HL-60 (cell line): ENCODE measurements at regions not wholly inside any gene's neighbourhood (a gene's known extent, or its start where the extent isn't known, plus 50 kb on each side); places are given as distances from the start of the nearest gene placed in this dataset.
"Not testable (repeated sequence)": the region's sequence is repeated elsewhere in the genome, so short reads cannot be mapped to it uniquely, and the experiment has no call there.

ENCODE experiments used
- DNase-seq, 2 experiments: peaks; one replicate each; pipeline ENCODE4 v3.0.0-alpha.2; 2010 to 2020; ENCODE audit warnings: low read depth in 1 of 2, low spot score in 1 of 2
- H3K27ac ChIP-seq: fragments of 250-450 bp; sonication (Bioruptor Pico); replicated peaks from 2 replicates; pipeline ENCODE4 v1.5.1; 2020; ENCODE audit warnings: mild to moderate bottlenecking, moderate library complexity
- H3K27me3 ChIP-seq: fragments of 250-450 bp; sonication (Bioruptor Pico); 2 replicates; pipeline ENCODE4 v1.5.1; 2021; ENCODE audit warnings: mild to moderate bottlenecking, moderate library complexity; ENCODE audit not compliant: insufficient read depth, poor library complexity, severe bottlenecking
- H3K4me3 ChIP-seq: replicated peaks from 2 replicates; pipeline ENCODE4 v1.5.1; 2011; ENCODE audit warnings: mild to moderate bottlenecking, control low read depth, low read length; ENCODE audit not compliant: insufficient read depth
- GABPA ChIP-seq: IDR thresholded peaks from 2 replicates; pipeline ENCODE4 v1.6.1; 2012; ENCODE audit warnings: low read depth
- POLR2AphosphoS5 ChIP-seq: IDR thresholded peaks from 2 replicates; pipeline ENCODE4 v1.6.1; 2012; ENCODE audit warnings: low read depth
- SPI1 ChIP-seq: IDR thresholded peaks from 2 replicates; pipeline ENCODE4 v1.6.1; 2012; ENCODE audit warnings: low read depth, mild to moderate bottlenecking, borderline replicate concordance
- TF ChIP-seq, protein P1 (sequence below): IDR thresholded peaks from one replicate; pipeline ENCODE4 v1.5.1; 2011; ENCODE audit warnings: low read length, control low read depth, inconsistent platforms; ENCODE audit not compliant: insufficient read depth
- TF ChIP-seq, protein P2 (sequence below): IDR thresholded peaks from 2 replicates; pipeline ENCODE4 v1.6.1; 2012; ENCODE audit warnings: low read depth; ENCODE audit not compliant: insufficient replicate concordance

DNA sequence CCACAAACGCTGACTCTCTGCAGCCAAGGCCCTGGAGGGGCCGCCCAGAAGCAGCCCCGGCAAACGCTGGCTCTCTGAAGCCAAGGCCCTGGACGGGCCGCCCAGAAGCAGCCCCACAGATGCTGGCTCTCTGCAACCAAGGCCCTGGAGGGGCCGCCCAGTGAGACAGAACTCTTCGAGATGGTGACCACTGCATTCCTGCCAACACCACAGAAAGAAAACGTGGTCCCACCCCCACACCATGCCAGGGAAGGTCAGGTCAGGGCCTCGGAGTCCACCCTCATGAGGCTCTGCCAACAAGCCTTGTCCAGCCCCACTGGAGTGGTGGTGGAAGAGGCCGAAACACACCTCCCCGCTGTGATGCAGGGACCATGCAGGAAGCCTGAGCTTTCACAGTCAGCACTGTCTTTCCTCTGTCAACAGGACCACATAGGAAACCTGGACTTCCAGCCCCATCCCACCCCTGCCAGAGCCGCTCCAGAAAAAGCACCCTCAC is 97.5 kb downstream of the DLL1 start:
- Histone ChIP-seq H3K27me3 (no peaks in the 10 kb centered on the region), H3K4me3 (no peak overlapping the region), H3K27ac (no peak overlapping the region)
- no peak for TF ChIP-seq POLR2AphosphoS5
- no peak for DNase-seq

DNA sequence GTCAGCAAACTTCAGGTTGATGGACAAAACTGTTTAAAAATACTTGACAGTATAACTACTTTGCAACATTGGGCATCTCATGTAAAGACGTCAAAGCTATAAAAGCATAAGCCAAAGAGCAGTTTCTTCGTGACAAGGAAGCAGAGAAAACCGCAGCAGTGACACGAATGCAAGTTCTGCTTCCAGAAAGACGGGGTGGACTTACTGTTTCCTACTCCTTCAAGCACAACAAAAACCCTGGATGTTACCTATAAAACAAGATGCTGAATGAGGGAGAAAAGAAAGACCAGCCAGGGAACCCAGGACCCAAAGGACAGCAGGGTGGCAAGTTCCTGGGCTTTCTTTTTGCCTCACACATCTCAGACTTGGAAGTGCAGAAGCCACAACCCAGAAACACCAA is 98.0 kb downstream of the DLL1 start:
- TF ChIP-seq SPI1 (no peak), GABPA (no peak), POLR2AphosphoS5 (no peak)
- TF ChIP-seq, protein P1, sequence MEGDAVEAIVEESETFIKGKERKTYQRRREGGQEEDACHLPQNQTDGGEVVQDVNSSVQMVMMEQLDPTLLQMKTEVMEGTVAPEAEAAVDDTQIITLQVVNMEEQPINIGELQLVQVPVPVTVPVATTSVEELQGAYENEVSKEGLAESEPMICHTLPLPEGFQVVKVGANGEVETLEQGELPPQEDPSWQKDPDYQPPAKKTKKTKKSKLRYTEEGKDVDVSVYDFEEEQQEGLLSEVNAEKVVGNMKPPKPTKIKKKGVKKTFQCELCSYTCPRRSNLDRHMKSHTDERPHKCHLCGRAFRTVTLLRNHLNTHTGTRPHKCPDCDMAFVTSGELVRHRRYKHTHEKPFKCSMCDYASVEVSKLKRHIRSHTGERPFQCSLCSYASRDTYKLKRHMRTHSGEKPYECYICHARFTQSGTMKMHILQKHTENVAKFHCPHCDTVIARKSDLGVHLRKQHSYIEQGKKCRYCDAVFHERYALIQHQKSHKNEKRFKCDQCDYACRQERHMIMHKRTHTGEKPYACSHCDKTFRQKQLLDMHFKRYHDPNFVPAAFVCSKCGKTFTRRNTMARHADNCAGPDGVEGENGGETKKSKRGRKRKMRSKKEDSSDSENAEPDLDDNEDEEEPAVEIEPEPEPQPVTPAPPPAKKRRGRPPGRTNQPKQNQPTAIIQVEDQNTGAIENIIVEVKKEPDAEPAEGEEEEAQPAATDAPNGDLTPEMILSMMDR, result no peak
- TF ChIP-seq, protein P2, sequence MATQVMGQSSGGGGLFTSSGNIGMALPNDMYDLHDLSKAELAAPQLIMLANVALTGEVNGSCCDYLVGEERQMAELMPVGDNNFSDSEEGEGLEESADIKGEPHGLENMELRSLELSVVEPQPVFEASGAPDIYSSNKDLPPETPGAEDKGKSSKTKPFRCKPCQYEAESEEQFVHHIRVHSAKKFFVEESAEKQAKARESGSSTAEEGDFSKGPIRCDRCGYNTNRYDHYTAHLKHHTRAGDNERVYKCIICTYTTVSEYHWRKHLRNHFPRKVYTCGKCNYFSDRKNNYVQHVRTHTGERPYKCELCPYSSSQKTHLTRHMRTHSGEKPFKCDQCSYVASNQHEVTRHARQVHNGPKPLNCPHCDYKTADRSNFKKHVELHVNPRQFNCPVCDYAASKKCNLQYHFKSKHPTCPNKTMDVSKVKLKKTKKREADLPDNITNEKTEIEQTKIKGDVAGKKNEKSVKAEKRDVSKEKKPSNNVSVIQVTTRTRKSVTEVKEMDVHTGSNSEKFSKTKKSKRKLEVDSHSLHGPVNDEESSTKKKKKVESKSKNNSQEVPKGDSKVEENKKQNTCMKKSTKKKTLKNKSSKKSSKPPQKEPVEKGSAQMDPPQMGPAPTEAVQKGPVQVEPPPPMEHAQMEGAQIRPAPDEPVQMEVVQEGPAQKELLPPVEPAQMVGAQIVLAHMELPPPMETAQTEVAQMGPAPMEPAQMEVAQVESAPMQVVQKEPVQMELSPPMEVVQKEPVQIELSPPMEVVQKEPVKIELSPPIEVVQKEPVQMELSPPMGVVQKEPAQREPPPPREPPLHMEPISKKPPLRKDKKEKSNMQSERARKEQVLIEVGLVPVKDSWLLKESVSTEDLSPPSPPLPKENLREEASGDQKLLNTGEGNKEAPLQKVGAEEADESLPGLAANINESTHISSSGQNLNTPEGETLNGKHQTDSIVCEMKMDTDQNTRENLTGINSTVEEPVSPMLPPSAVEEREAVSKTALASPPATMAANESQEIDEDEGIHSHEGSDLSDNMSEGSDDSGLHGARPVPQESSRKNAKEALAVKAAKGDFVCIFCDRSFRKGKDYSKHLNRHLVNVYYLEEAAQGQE, result no peak
- H3K27me3 ChIP-seq, result no peaks in the 10 kb centered on the region
- no peak for DNase-seq

DNA sequence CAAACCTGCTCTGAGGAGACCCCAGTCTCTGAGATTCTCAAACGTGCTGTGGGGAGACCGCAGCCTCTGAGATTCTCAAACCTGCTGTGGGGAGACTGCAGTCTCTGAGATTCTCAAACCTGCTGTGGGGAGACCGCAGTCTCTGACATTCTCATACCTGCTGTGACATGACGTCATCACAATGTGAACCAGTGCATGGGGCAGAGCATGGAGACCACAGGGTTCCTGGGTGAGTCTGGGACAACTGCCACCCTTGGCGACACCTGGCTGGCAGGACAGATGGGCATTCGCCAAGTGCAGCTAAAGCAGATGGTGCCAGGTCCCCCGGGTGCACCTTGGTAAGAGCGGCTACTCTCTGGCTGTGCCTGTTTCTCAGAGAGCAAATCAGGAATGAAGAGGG is 98.8 kb downstream of the DLL1 start:
- DNase-seq, H3K27ac ChIP-seq, H3K4me3 ChIP-seq, H3K27me3 ChIP-seq: not testable (repeated sequence)

More for the DNA sequence above, 98.0 kb downstream of the DLL1 start:
- no peak overlapping the region for H3K4me3 ChIP-seq
- no peak overlapping the region for H3K27ac ChIP-seq

DNA sequence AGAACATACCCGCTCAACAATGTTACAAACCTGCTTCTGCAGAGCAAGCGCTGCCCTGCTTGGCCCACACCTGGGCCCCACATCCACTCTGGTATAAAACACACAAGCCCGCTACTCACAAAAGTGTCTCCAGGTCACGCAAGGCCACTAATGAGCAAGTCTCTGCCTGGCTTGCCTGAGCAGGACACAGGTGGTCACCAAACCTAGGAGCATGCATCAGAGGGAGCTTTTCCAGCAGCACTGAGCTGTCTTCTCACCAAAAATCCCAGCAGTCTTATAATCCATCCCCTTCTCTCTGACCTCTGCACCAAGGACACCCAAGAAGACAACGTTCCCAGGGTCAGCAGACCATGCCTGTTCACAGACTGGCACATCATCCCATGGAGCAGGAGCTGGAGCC is 100.8 kb downstream of the DLL1 start:
- DNase-seq, result no peak
- no peak overlapping the region for H3K4me3 ChIP-seq
- no peaks in the 10 kb centered on the region for H3K27me3 ChIP-seq
- TF ChIP-seq GABPA, result no peak
- H3K27ac ChIP-seq, result no peak overlapping the region

DNA sequence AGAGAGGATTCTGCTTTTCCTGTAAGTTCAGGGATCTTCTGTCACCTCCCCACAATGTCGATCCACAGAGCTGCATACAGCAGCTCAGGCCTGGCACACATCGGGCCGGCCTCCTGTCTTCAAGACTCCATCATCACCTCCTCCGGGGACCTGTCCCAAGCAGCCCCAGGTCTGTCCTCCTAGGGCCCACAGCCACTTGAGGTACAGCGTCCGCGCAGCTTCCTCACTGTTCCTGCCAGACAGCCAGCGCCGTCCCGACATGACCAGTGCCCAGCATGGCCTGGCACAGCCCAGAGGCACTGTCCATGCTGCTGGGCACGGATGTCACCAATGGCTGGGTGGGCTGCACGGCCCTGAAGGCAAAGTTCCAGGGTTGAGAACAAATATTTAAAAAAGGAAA is 101.6 kb downstream of the DLL1 start:
- H3K4me3 ChIP-seq, result no peak overlapping the region
- DNase-seq, result no peak
- H3K27me3 ChIP-seq, result no peaks in the 10 kb centered on the region
- H3K27ac ChIP-seq, result no peak overlapping the region
- TF ChIP-seq, protein P2, result no peak
- TF ChIP-seq GABPA (no peak), POLR2AphosphoS5 (no peak), SPI1 (no peak)
- TF ChIP-seq, protein P1, result no peak
